ENCODE measurements at regions not wholly inside any gene's neighbourhood (a gene's known extent, or its start where the extent isn't known, plus 50 kb on each side); places are given as distances from the start of the nearest gene placed in this dataset.

GRCh38 chr5:18010053-18010452, 375.8 kb downstream of the TAF11L14 start:
- Mint-ChIP-seq H3K9me3 (peaks cover 11% of the 10 kb centered on the region), H3K27me3 (no peaks in the 10 kb centered on the region), H3K4me1 (ENCODE audit: low read depth) (no peaks in the 10 kb centered on the region), H3K36me3 (ENCODE audit: low read depth) (no peaks in the 10 kb centered on the region), H3K27ac (no peak overlapping the region), H3K4me3 (no peak overlapping the region)
- DNase-seq, result no peak

DNA sequence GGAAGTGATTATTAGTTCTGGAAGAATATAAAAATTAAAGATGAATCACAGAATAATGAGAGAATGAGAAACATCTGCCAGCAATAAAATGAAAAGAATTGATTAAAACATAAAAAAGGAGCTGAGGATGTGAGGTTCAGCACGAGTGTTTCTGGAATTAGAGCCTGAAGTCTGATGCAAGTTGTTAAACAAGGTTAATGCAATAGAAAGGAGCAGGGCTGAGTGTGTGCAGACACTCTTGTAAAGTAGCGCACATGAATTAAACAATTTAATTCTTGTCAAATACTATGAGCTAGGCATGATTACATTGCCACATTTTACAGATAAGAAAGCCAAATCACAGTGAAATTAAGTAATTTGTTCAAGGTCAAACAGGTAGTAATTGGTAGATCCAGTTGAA, 384.2 kb downstream of the TAF11L14 start:
- Mint-ChIP-seq H3K36me3 (ENCODE audit: low read depth) (no peaks in the 10 kb centered on the region), H3K27me3 (no peaks in the 10 kb centered on the region), H3K4me1 (ENCODE audit: low read depth) (no peaks in the 10 kb centered on the region), H3K9me3 (peaks cover 18% of the 10 kb centered on the region), H3K27ac (no peak overlapping the region), H3K4me3 (no peak overlapping the region)
- no peak for DNase-seq

DNA sequence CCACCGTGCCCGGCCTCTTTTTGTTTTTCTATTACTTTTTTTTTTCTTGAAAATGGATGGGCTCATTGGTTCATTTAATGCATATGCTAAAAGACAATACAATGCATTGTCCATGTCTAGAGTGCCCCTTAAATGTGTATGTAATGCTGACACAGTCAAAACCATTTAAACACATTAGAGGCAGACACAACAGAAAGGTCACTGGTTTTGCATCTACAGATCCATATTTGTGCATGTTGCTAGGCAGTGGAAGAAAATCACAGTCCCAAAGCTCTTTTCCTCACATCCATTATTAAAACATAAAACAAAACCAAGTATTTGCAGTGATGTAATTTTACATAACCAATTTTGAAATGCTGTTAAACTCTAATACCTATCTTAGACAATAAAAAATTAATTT, 389.0 kb downstream of the TAF11L14 start:
- Mint-ChIP-seq H3K9me3 (peaks cover 25% of the 10 kb centered on the region), H3K36me3 (ENCODE audit: low read depth) (no peaks in the 10 kb centered on the region), H3K27me3 (no peaks in the 10 kb centered on the region), H3K27ac (no peak overlapping the region), H3K4me1 (ENCODE audit: low read depth) (no peaks in the 10 kb centered on the region), H3K4me3 (no peak overlapping the region)
- DNase-seq, result no peak

DNA sequence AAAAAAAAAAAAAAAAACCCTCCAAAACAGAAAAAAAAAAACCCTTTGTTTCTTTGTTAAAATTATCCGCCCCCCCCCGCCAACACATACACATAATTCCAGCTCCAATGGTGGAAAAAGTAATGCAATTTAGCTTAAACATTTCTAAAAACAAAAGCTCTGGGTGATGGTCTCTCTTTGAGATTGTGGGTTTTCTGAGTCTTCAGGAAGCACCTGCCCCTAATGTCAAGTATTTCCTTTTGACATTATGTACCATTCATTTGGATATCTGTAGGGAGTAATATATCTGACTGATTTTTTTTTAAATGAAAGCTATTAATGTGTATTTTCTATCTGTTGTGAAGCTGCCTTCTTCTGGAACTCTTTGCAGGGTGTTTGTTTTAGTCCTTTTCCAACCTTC, 389.7 kb downstream of the TAF11L14 start:
- Mint-ChIP-seq H3K27ac (no peak overlapping the region), H3K4me3 (no peak overlapping the region), H3K27me3 (no peaks in the 10 kb centered on the region), H3K4me1 (ENCODE audit: low read depth) (no peaks in the 10 kb centered on the region), H3K9me3 (peaks cover 23% of the 10 kb centered on the region), H3K36me3 (ENCODE audit: low read depth) (no peaks in the 10 kb centered on the region)
- DNase-seq, result no peak

DNA sequence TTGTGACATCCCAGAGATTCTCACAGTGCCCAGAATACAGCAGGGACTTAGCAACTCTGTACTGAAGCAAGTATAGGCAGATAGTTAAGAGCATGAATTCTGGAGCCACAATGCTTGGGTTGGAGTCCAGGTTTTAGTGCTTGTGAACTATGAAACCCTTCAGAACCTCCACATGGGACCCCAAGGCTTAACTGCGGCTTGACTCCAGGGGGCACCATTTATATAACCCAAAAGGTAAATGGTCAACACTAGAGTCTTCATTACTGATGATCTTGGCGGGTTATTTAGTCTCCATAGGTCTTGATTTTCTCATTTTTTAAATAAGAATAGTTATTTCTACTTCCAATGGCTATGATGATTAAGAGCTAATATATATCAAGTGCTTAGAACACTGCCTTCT, 390.3 kb downstream of the TAF11L14 start:
- no peak for DNase-seq
- H3K27ac Mint-ChIP-seq, result no peak overlapping the region
- H3K36me3 Mint-ChIP-seq (ENCODE audit: low read depth), result no peaks in the 10 kb centered on the region
- no peaks in the 10 kb centered on the region for H3K4me1 Mint-ChIP-seq (ENCODE audit: low read depth)
- H3K4me3 Mint-ChIP-seq, result no peak overlapping the region
- peaks cover 23% of the 10 kb centered on the region for H3K9me3 Mint-ChIP-seq
- H3K27me3 Mint-ChIP-seq, result no peaks in the 10 kb centered on the region

- no peaks in the 10 kb centered on the region for H3K36me3 Mint-ChIP-seq (ENCODE audit: low read depth)
- H3K9me3 Mint-ChIP-seq, result peaks cover 13% of the 10 kb centered on the region
- H3K27me3 Mint-ChIP-seq, result no peaks in the 10 kb centered on the region
- DNase-seq, result no peak
- no peaks in the 10 kb centered on the region for H3K4me1 Mint-ChIP-seq (ENCODE audit: low read depth)
- no peak overlapping the region for H3K27ac Mint-ChIP-seq
- H3K4me3 Mint-ChIP-seq, result no peak overlapping the region
These were observed 393.1 kb downstream of the TAF11L14 start for GRCh38 chr5:18027241-18027867.

DNA sequence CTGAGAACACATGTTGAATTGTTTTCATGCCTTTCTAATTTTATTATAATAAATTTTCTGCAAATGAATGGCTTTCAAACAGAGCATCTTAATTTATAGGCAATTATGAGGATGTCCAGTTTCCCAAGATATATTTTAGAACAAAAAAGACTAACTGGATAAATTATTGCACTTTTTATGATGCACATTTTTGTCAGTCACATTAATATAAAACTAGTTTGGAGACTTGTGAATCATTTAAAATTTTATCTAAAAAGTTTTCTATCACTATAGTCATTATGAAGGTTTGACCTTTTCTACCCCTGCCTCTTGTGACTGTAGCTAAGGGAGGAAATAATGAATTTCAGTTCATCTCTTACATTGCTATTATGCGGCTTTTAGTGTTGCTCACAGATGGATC, 393.8 kb downstream of the TAF11L14 start:
- H3K36me3 Mint-ChIP-seq (ENCODE audit: low read depth), result no peaks in the 10 kb centered on the region

DNA sequence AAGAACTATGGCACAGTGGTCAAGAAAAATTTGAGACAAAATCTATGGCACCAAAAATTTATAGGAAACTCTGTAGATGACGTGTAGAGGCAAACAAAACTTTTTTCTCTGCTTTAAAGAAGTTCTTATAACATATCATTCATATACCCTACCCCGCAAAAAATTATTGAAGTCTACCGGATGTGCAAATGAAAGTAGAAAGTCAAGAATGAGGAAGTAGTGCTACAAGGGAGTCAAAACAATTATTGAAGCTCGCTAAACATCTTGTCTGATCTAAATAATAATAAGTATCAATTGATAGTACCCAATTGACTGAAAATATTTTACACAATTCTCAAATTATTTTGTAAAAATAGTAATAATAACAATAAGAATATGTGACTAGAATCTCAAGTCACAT, 398.5 kb downstream of the TAF11L14 start:
- no peak for DNase-seq
- Mint-ChIP-seq H3K4me1 (ENCODE audit: low read depth) (no peaks in the 10 kb centered on the region), H3K27ac (no peak overlapping the region), H3K36me3 (ENCODE audit: low read depth) (no peaks in the 10 kb centered on the region), H3K4me3 (no peak overlapping the region), H3K9me3 (peaks cover 8% of the 10 kb centered on the region), H3K27me3 (no peaks in the 10 kb centered on the region)

More for the DNA sequence above, 393.8 kb downstream of the TAF11L14 start:
- Mint-ChIP-seq H3K4me3 (no peak overlapping the region), H3K27ac (no peak overlapping the region), H3K27me3 (no peaks in the 10 kb centered on the region), H3K9me3 (peaks cover 17% of the 10 kb centered on the region), H3K4me1 (ENCODE audit: low read depth) (no peaks in the 10 kb centered on the region)
- no peak for DNase-seq

DNA sequence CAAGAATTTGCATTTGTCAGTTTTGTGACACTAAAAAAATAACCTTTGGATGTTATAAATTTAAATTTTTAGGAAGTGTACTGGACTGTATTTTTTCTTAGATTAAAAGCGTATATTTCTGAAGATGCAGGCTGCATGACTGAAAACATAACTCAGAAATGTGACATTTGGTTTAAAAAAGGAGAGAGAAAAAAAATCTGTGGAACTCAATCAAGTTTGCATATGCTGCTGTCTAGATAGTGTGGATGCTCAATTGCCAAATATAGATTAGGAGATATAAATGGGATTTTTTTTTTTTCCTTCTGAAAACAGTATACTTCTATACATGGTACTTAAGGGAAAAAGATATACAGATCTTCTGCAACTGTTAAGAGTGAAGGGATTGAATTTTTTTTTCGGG, 402.3 kb downstream of the TAF11L14 start:
- Mint-ChIP-seq H3K9me3 (peaks cover 9% of the 10 kb centered on the region), H3K27me3 (no peaks in the 10 kb centered on the region), H3K4me1 (ENCODE audit: low read depth) (no peaks in the 10 kb centered on the region), H3K27ac (no peak overlapping the region), H3K4me3 (no peak overlapping the region), H3K36me3 (ENCODE audit: low read depth) (no peaks in the 10 kb centered on the region)
- no peak for DNase-seq

GRCh38 chr5:18037718-18038117, 403.5 kb downstream of the TAF11L14 start:
- Mint-ChIP-seq H3K27me3 (no peaks in the 10 kb centered on the region), H3K4me1 (ENCODE audit: low read depth) (no peaks in the 10 kb centered on the region), H3K27ac (no peak overlapping the region), H3K4me3 (no peak overlapping the region), H3K36me3 (ENCODE audit: low read depth) (no peaks in the 10 kb centered on the region), H3K9me3 (peaks cover 6% of the 10 kb centered on the region)
- no peak for DNase-seq

DNA sequence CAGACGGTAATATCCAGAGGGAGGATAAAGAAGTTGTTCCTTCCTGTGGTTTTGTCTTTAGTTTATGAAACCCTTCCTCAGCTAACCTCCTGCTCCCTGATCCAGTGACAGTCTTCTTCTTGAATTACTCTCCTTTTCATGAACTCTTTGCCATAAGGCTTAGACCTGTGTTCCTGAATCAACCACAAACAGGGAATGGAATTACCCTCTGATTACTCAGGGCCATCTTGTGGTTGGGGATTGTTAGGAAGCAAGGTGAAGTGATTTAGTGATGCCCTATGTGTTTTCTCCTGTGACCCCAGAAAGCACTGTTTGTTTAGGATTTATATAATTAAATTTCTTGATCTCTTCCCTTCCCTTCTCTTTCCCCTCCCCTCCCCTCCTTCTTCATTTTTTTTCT, 409.1 kb downstream of the TAF11L14 start:
- no peaks in the 10 kb centered on the region for H3K4me1 Mint-ChIP-seq (ENCODE audit: low read depth)
- H3K27ac Mint-ChIP-seq, result no peak overlapping the region
- H3K27me3 Mint-ChIP-seq, result no peaks in the 10 kb centered on the region
- no peaks in the 10 kb centered on the region for H3K36me3 Mint-ChIP-seq (ENCODE audit: low read depth)
- H3K4me3 Mint-ChIP-seq, result no peak overlapping the region
- peaks cover 3% of the 10 kb centered on the region for H3K9me3 Mint-ChIP-seq
- no peak for DNase-seq

DNA sequence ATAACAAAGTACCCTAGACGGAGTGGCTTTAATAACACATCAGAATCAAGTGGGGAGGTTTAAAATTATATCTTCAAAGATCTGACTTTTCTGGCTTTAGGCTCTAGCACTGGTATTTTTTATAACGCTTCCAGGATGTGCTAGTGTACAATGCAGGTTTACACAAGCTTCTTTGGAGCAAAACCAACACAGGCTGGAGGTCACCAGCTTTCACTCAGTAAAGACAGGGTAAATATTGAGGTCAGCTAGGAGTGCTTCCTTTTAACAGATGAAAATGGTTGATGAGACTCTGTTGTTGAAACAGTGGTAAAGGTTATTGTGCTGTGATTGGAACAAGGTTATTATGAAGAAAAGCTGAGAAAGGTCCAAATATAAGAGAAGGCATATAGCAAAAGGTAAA, 414.2 kb downstream of the TAF11L14 start:
- no peak overlapping the region for H3K4me3 Mint-ChIP-seq
- H3K4me1 Mint-ChIP-seq (ENCODE audit: low read depth), result no peaks in the 10 kb centered on the region
- no peak for DNase-seq
- H3K27me3 Mint-ChIP-seq, result no peaks in the 10 kb centered on the region
- peaks cover 2% of the 10 kb centered on the region for H3K9me3 Mint-ChIP-seq
- no peaks in the 10 kb centered on the region for H3K36me3 Mint-ChIP-seq (ENCODE audit: low read depth)
- H3K27ac Mint-ChIP-seq, result no peak overlapping the region

DNA sequence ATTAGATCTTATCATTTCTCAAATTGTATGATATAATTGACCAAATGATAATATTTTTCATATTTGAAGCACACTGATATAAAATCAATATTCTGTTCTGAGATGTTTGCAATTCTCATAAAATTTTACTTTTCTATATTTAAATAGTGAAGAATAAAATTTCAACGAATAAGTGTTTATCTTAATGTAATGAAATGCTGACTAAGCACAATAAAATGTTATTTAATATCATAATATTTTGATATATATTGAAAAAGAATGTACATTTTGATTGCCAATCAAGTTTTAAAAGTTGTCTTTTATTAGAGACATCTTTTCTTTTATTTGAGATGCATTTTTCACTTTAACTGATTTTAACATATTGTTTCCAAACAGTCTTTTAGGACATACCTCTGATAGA, 416.1 kb downstream of the TAF11L14 start:
- peaks cover 7% of the 10 kb centered on the region for H3K9me3 Mint-ChIP-seq
- no peaks in the 10 kb centered on the region for H3K4me1 Mint-ChIP-seq (ENCODE audit: low read depth)
- H3K4me3 Mint-ChIP-seq, result no peak overlapping the region
- H3K27me3 Mint-ChIP-seq, result no peaks in the 10 kb centered on the region
- no peak for DNase-seq
- no peak overlapping the region for H3K27ac Mint-ChIP-seq
- no peaks in the 10 kb centered on the region for H3K36me3 Mint-ChIP-seq (ENCODE audit: low read depth)

- H3K4me1 Mint-ChIP-seq (ENCODE audit: low read depth), result no peaks in the 10 kb centered on the region
- H3K36me3 Mint-ChIP-seq (ENCODE audit: low read depth), result no peaks in the 10 kb centered on the region
- H3K9me3 Mint-ChIP-seq, result peaks cover 9% of the 10 kb centered on the region
- H3K27me3 Mint-ChIP-seq, result no peaks in the 10 kb centered on the region
- H3K27ac Mint-ChIP-seq, result no peak overlapping the region
- DNase-seq, result no peak
- H3K4me3 Mint-ChIP-seq, result no peak overlapping the region
These were observed 416.5 kb downstream of the TAF11L14 start for GRCh38 chr5:18050776-18051175.

DNA sequence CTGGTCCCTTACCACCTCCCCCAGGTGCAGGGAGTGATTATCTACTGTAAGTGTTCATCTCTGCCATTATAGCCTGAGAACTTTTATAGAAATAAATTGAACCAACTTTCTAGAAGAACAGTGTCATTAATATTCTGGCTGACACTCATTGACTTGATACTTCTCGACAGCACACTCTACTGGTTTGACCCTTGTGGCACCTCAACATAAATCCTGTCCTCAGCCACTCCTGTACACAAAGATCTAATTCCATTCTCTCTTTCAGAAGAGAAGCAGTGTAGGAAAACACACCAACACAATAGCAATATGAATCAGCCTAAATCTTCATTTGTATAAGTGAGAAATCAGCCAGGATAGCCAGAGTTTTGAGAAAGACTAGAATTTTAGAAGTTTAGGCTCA, 417.7 kb downstream of the TAF11L14 start:
- Mint-ChIP-seq H3K4me3 (no peak overlapping the region), H3K4me1 (ENCODE audit: low read depth) (no peaks in the 10 kb centered on the region), H3K36me3 (ENCODE audit: low read depth) (no peaks in the 10 kb centered on the region), H3K9me3 (peaks cover 13% of the 10 kb centered on the region), H3K27ac (no peak overlapping the region), H3K27me3 (no peaks in the 10 kb centered on the region)
- no peak for DNase-seq

DNA sequence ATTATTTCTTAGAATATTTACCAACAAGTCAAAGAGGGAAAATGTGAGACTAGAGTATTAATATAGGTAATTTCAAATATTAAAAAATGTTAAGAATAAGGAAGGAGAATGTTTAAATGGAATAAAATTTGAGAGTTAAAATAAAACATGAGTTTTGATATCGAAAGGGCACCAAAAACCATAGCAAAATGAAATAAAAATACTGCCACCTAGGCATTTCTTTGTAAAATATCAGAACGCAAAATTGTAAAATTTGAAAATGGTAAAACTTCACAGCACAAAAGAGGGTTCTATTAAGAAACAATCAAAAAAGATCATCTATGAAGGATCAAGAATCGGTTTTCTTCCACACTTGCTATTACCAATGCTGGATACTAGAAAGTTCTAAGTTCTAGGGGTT, 418.3 kb downstream of the TAF11L14 start:
- no peak overlapping the region for H3K27ac Mint-ChIP-seq
- peaks cover 13% of the 10 kb centered on the region for H3K9me3 Mint-ChIP-seq
- H3K27me3 Mint-ChIP-seq, result no peaks in the 10 kb centered on the region
- no peak overlapping the region for H3K4me3 Mint-ChIP-seq
- H3K4me1 Mint-ChIP-seq (ENCODE audit: low read depth), result no peaks in the 10 kb centered on the region
- no peaks in the 10 kb centered on the region for H3K36me3 Mint-ChIP-seq (ENCODE audit: low read depth)
- no peak for DNase-seq

Data from activated T-cell treated with anti-CD3 and anti-CD28 coated beads, Interleukin-2, amount 50 U/mL, for 24 hours (primary cell).